Upper lobe of right lung (tissue), 1 donor: ENCODE measurements at regions not wholly inside any gene's neighbourhood (a gene's known extent, or its start where the extent isn't known, plus 50 kb on each side); places are given as distances from the start of the nearest gene placed in this dataset.

Experiments
- ATAC-seq: fragments of 200-7000 bp; cut with Tn5 transposase; one replicate; pipeline ENCODE4 v1.9.1; 2020; ENCODE audit warnings: mild to moderate bottlenecking, moderate library complexity
- DNase-seq: peaks from one replicate; pipeline ENCODE4 v3.0.0-alpha.2; 2020
- H3K27ac ChIP-seq: fragments of 200-600 bp; one replicate; pipeline ENCODE4 v1.8.0; 2022
- H3K27me3 ChIP-seq: fragments of 200-600 bp; one replicate; pipeline ENCODE4 v1.8.0; 2022; ENCODE audit warnings: mild to moderate bottlenecking
- H3K36me3 ChIP-seq: fragments of 200-600 bp; one replicate; pipeline ENCODE4 v1.8.0; 2022
- H3K4me1 ChIP-seq: fragments of 200-600 bp; one replicate; pipeline ENCODE4 v1.8.0; 2022
- H3K4me3 ChIP-seq: fragments of 200-600 bp; one replicate; pipeline ENCODE4 v1.8.0; 2022; ENCODE audit warnings: mild to moderate bottlenecking
- H3K9me3 ChIP-seq: fragments of 200-600 bp; one replicate; pipeline ENCODE4 v1.8.0; 2022
- intact Hi-C: fragments of 100-400 bp; cut with DNase I; formaldehyde crosslinking; loops from one replicate; pipeline ENCODE4 v1.11.0; 2022
- TF ChIP-seq, protein P1 (sequence below): fragments of 200-600 bp; IDR thresholded peaks from one replicate; pipeline ENCODE4 v1.8.0; 2022; ENCODE audit warnings: antibody characterized with exemption
- donor health status: DM: no; HTN: yes; CAD: no; lungs with severe emphysema.

DNA sequence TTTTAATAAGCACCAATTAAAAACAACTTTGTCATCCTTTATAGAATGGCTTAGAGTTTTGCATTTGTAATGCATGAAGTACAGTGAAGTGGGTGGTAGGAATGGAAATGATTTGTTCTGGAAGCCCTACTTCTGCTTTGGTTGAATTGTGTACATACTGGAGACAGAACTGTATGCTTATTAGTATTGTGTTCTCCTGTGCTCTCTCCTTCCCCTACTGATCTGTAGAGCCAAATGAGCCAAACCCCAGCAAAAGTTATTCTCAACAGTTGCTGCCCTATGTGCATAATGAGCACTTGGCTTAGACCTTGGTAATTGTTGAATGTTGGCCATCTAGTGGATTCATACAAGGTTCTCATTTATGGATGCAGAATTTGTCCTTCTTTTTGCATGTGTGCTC, 916.1 kb downstream of the GALC start:
- Histone ChIP-seq H3K9me3 (no peaks in the 10 kb centered on the region), H3K4me3 (no peak overlapping the region), H3K36me3 (no peaks in the 10 kb centered on the region), H3K27me3 (no peaks in the 10 kb centered on the region), H3K27ac (no peak overlapping the region), H3K4me1 (no peaks in the 10 kb centered on the region)
- TF ChIP-seq, protein P1, sequence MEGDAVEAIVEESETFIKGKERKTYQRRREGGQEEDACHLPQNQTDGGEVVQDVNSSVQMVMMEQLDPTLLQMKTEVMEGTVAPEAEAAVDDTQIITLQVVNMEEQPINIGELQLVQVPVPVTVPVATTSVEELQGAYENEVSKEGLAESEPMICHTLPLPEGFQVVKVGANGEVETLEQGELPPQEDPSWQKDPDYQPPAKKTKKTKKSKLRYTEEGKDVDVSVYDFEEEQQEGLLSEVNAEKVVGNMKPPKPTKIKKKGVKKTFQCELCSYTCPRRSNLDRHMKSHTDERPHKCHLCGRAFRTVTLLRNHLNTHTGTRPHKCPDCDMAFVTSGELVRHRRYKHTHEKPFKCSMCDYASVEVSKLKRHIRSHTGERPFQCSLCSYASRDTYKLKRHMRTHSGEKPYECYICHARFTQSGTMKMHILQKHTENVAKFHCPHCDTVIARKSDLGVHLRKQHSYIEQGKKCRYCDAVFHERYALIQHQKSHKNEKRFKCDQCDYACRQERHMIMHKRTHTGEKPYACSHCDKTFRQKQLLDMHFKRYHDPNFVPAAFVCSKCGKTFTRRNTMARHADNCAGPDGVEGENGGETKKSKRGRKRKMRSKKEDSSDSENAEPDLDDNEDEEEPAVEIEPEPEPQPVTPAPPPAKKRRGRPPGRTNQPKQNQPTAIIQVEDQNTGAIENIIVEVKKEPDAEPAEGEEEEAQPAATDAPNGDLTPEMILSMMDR, result no peak
- no peak for DNase-seq
- no peak for ATAC-seq
- intact Hi-C loops, result no loop called here

DNA sequence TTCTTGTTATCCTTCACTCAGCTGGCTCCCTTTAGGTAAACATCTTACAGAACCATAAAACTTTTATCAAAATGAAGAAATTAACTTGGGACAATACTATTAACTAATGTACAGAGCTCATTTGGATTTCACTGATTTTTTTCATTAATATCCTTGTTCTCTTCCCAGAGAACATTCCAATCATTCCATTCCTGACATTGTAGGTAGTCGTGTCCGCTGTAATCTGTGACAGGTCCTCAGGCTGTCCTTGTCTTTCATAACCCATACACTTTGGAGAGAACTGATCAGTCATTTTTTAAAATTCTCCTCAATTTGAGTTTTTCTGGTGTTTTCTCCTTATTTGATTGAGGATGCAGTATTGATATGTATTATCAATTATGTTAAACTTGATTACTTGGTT, 916.8 kb downstream of the GALC start:
- Histone ChIP-seq H3K27ac (no peak overlapping the region), H3K27me3 (no peaks in the 10 kb centered on the region), H3K9me3 (no peaks in the 10 kb centered on the region), H3K4me1 (no peaks in the 10 kb centered on the region), H3K36me3 (no peaks in the 10 kb centered on the region), H3K4me3 (no peak overlapping the region)
- no peak for ATAC-seq
- no peak for DNase-seq
- intact Hi-C loops, result no loop called here
- TF ChIP-seq, protein P1, result no peak

DNA sequence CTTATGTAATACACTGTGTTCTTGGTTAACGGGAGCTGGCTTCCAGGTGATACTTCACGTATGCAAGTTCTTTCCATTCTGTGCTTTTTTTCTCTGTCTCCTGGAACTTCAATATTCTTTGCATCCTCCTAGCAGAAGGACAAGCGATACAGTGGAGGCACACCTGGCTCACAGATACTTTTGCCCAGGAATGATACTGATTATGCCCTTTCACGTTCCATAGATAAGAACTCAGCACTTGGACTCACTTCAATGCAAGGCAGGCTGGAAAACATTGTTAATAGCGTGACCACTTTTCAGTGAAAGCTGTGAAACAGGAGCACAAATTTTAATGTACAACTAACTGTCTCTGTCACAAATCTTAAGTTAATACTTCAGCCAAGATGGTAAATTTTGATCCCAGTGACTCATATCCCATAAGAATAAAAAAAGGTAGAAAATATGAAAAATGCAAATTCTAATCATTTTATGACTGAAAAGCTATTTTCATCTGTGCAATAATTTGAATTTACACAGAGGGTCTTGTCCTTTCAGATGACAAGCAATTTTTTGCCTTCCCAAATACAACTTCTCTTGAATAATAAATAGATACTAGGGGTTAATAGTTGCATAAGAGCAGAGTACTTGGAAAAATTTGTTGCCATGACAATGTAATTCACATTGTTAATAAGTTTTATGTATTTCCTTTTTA, 919.0 kb downstream of the GALC start:
- no peak overlapping the region for H3K4me3 ChIP-seq
- H3K27me3 ChIP-seq, result no peaks in the 10 kb centered on the region
- DNase-seq (no peak), ATAC-seq (no peak)
- TF ChIP-seq, protein P1, result no peak
- no peaks in the 10 kb centered on the region for H3K36me3 ChIP-seq
- H3K9me3 ChIP-seq, result no peaks in the 10 kb centered on the region
- intact Hi-C loops, result no loop called here
- H3K27ac ChIP-seq, result no peak overlapping the region
- no peaks in the 10 kb centered on the region for H3K4me1 ChIP-seq

DNA sequence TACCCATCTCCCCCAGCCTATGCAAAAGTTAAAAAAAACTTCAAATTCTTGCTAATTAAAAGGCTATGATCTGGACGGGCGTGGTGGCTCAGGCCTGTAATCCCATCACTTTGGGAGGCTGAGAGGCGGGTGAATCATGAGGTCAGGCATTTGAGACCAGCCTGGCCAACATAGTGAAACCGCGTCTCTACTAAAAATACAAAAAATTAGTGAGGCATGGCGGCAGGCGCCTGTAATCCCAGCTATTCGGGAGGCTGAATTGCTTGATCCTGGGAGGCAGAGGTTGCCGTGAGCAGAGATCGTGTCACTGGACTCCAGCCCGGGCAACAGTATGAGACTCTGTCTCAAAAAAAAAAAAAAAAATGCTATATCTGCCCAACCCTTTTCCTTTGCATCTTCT, 925.4 kb downstream of the GALC start:
- ATAC-seq (no peak), DNase-seq (no peak)
- Histone ChIP-seq H3K27ac (no peak overlapping the region), H3K4me1 (no peaks in the 10 kb centered on the region), H3K27me3 (no peaks in the 10 kb centered on the region), H3K36me3 (no peaks in the 10 kb centered on the region), H3K9me3 (no peaks in the 10 kb centered on the region), H3K4me3 (no peak overlapping the region)
- TF ChIP-seq, protein P1, result no peak
- intact Hi-C loops, result no loop called here

DNA sequence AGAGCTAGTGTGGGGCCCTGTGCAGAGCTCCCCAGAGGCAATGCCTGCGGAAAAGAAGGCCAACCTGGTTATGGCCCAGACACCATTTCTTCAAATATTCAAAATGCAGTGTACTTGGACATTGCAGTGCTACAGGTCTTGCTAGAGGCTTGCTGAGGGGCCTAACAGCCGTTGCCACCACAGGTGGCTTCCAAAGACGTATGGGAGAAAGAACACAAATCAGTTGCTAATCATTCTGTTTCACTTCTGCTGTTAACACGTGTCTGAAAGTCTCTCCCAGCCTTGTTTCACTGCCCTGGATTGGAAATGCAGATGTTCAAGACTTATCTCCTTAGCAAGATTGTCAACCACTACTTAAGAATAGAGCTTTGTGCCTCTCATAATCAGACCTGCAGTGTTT, 925.9 kb downstream of the GALC start:
- Histone ChIP-seq H3K4me1 (no peaks in the 10 kb centered on the region), H3K4me3 (no peak overlapping the region), H3K9me3 (no peaks in the 10 kb centered on the region), H3K27me3 (no peaks in the 10 kb centered on the region), H3K27ac (no peak overlapping the region), H3K36me3 (no peaks in the 10 kb centered on the region)
- no peak for DNase-seq
- TF ChIP-seq, protein P1, result no peak
- no peak for ATAC-seq
- intact Hi-C loops, result no loop called here
